SHP77 treated with DMSO at 0.1 percent for 48 hours (cell line): ENCODE measurements at regions not wholly inside any gene's neighbourhood (a gene's known extent, or its start where the extent isn't known, plus 50 kb on each side); places are given as distances from the start of the nearest gene placed in this dataset.
"Not testable (repeated sequence)": the region's sequence is repeated elsewhere in the genome, so short reads cannot be mapped to it uniquely, and the experiment has no call there.

ENCODE experiments used
- DNase-seq: peaks from one replicate; lab custom pipeline; 2025; lab: John Stamatoyannopoulos, UW

- DNase-seq, result no peak
Measured at GRCh38 chr7:12004581-12004980, 172.6 kb upstream of the THSD7A start.

GRCh38 chr7:12007576-12007975, 175.6 kb upstream of the THSD7A start:
- no peak for DNase-seq

GRCh38 chr7:12013983-12014382, 182.0 kb upstream of the THSD7A start:
- DNase-seq, result no peak

- no peak for DNase-seq
Measured at GRCh38 chr7:12016439-12016838, 184.4 kb upstream of the THSD7A start.

GRCh38 chr7:12017046-12017445, 185.0 kb upstream of the THSD7A start:
- DNase-seq, result no peak

- not testable (repeated sequence) for DNase-seq
Measured at GRCh38 chr7:12022011-12022410, 189.1 kb upstream of the TMEM106B start.

- DNase-seq, result no peak
Measured at GRCh38 chr7:12025246-12025645, 185.8 kb upstream of the TMEM106B start.

GRCh38 chr7:12028508-12028907, 182.6 kb upstream of the TMEM106B start:
- no peak for DNase-seq

- DNase-seq, result no peak
Measured at GRCh38 chr7:12030116-12030515, 181.0 kb upstream of the TMEM106B start.

- no peak for DNase-seq
Measured at GRCh38 chr7:12031186-12031585, 179.9 kb upstream of the TMEM106B start.

GRCh38 chr7:12031638-12032037, 179.5 kb upstream of the TMEM106B start:
- no peak for DNase-seq

- no peak for DNase-seq
Measured at GRCh38 chr7:12032146-12032545, 178.9 kb upstream of the TMEM106B start.

GRCh38 chr7:12043457-12043856, 167.6 kb upstream of the TMEM106B start:
- not testable (repeated sequence) for DNase-seq

GRCh38 chr7:12052211-12052610, 158.9 kb upstream of the TMEM106B start:
- DNase-seq, result no peak

- no peak for DNase-seq
Measured at GRCh38 chr7:12053561-12053960, 157.5 kb upstream of the TMEM106B start.

GRCh38 chr7:12054830-12055229, 156.3 kb upstream of the TMEM106B start:
- no peak for DNase-seq

- DNase-seq, result no peak
Measured at GRCh38 chr7:12056381-12056780, 154.7 kb upstream of the TMEM106B start.

GRCh38 chr7:12056977-12057376, 154.1 kb upstream of the TMEM106B start:
- DNase-seq, result no peak

- no peak for DNase-seq
Measured at GRCh38 chr7:12062062-12062461, 149.0 kb upstream of the TMEM106B start.

GRCh38 chr7:12064586-12065127, 146.4 kb upstream of the TMEM106B start:
- DNase-seq, result no peak

GRCh38 chr7:12066004-12066403, 145.1 kb upstream of the TMEM106B start:
- no peak for DNase-seq

GRCh38 chr7:12066521-12066920, 144.6 kb upstream of the TMEM106B start:
- no peak for DNase-seq

GRCh38 chr7:12067156-12067831, 143.8 kb upstream of the TMEM106B start:
- peak; percentile 28 for DNase-seq

- no peak for DNase-seq
Measured at GRCh38 chr7:12069757-12070156, 141.3 kb upstream of the TMEM106B start.
